ENCODE measurements at regions not wholly inside any gene's neighbourhood (a gene's known extent, or its start where the extent isn't known, plus 50 kb on each side); places are given as distances from the start of the nearest gene placed in this dataset.

DNA sequence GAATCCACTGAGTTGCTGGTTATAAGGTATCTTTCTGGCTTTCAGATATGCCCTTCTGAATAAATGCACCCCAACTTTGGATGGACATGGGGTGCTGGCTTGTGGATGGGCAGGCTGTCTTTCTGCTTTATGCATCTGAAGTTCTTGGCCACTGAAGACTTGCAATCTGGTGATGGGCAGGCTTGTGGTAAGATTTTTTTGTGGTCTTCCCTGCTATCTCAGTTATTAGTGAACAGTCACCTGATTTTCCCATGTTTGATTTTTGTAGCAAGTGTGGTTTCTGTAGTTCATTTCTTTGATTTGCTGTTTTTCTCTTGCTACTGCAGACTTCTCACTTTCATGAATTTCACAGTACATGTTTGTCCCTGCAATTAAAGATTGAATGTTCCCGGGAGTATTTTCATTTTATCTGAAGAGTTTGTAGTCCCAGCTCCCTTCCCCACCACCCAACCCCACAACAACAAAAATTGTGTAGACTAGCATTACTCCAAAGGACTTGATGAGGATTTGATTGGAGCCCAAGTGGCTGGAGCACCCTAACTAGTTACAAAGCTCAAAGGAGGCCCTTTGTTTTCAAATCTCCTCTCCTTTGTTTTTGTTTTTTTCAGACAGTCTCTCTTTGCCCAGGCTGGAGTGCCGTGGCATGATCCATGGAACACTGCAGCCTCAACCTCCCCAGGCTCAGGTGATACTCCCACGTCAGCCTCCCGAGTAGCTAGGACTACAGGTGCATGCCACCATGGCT is 63.6 kb upstream of the MGAT5 start:
- ChIA-PET POLR2A (no interaction called here), CTCF (interaction anchor here (2.4 kb wide), 1 partner anchor 16 kb away, joined by 7 read pairs; no protein-coding TSS in a partner anchor)
- H3K9me2 ChIP-seq, result no peaks in the 10 kb centered on the region
- no peaks in the 10 kb centered on the region for H3K36me3 ChIP-seq (replicated peaks in 1 of 2; ENCODE audit: control insufficient read depth in 1 of 2, insufficient read depth in 2 of 2, low read length in 1 of 2)
- no peak for TF ChIP-seq TCF12 (IDR thresholded peaks at IDR 0.05)
- no peak for TF ChIP-seq SIN3A (IDR thresholded peaks at IDR 0.05; ENCODE audit: borderline replicate concordance, low read depth, low read length)
- TF ChIP-seq, protein P1, sequence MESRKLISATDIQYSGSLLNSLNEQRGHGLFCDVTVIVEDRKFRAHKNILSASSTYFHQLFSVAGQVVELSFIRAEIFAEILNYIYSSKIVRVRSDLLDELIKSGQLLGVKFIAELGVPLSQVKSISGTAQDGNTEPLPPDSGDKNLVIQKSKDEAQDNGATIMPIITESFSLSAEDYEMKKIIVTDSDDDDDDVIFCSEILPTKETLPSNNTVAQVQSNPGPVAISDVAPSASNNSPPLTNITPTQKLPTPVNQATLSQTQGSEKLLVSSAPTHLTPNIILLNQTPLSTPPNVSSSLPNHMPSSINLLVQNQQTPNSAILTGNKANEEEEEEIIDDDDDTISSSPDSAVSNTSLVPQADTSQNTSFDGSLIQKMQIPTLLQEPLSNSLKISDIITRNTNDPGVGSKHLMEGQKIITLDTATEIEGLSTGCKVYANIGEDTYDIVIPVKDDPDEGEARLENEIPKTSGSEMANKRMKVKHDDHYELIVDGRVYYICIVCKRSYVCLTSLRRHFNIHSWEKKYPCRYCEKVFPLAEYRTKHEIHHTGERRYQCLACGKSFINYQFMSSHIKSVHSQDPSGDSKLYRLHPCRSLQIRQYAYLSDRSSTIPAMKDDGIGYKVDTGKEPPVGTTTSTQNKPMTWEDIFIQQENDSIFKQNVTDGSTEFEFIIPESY (IDR thresholded peaks at IDR 0.05; ENCODE audit: borderline replicate concordance, low read depth), result no peak
- TF ChIP-seq POLR2AphosphoS5 (IDR thresholded peaks at IDR 0.05; ENCODE audit: low read depth, low read length), result no peak
- no peak for TF ChIP-seq TEAD4 (IDR thresholded peaks at IDR 0.05; ENCODE audit: borderline replicate concordance, insufficient read depth)
- no peak for TF ChIP-seq NFIC (IDR thresholded peaks at IDR 0.05; ENCODE audit: borderline replicate concordance)
- no peak for TF ChIP-seq CHD2 (IDR thresholded peaks at IDR 0.05; ENCODE audit: low read length, partially characterized antibody)
- no peak for DNase-seq
- H3K9ac ChIP-seq, result no peak overlapping the region
- no peaks in the 10 kb centered on the region for H3F3A ChIP-seq (replicated peaks; ENCODE audit: insufficient read depth)
- 0 out of 2 replicates have a peak, but pooled peaks cover 2% of the 10 kb centered on the region for H4K20me1 ChIP-seq (ENCODE audit: insufficient read depth)
- peaks cover 0 to 2% of the 10 kb centered on the region in 2 experiments; a peak in 1 of 4 replicates for H3K4me1 ChIP-seq (ENCODE audit: control insufficient read depth in 1 of 2, insufficient read depth in 2 of 2, low read depth in 1 of 2, low read length in 1 of 2)
- 97% methylated on average over 4 of the region's 4 CpGs for WGBS (ENCODE audit: low lambda C conversion rate)
- H3K4me2 ChIP-seq, result no peak overlapping the region
- H3K4me3 ChIP-seq (ENCODE audit: low read depth in 2 of 2, low read length in 1 of 2), result no peak overlapping the region
- no peaks in the 10 kb centered on the region for H3K9me3 ChIP-seq
- H3K27me3 ChIP-seq (ENCODE audit: insufficient read depth), result no peaks in the 10 kb centered on the region
- H2AFZ ChIP-seq (ENCODE audit: low read depth), result no peak overlapping the region
- no peak overlapping the region for H3K27ac ChIP-seq (ENCODE audit: low read depth in 2 of 2, low read length in 1 of 2)
- peaks cover 2% of the 10 kb centered on the region; the same call in 1 of the 2 replicates for H3K79me2 ChIP-seq (ENCODE audit: insufficient read depth)

DNA sequence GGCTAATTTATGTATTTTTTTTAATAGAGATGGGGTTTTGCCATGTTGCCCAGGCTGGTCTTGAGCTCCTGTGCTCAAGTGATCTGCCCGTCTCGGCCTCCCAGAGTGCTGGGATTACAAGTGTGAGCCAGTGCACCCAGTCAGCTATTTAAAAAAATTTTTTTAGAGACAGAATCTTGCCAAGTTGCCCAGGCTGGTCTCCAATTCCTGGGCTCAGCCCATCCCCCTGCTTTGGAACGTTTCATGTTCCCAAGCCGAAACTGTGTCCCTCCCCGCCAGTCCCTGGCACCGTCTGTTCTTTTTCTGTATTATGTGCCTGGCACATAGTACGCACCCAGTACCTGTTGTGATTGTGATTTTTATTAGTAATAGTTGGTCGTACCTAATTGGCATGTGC is 63.1 kb upstream of the MGAT5 start:
- POLR2A ChIA-PET, result no interaction called here
- H3K9me3 ChIP-seq, result no peaks in the 10 kb centered on the region
- H3K79me2 ChIP-seq (ENCODE audit: insufficient read depth), result peaks cover 2% of the 10 kb centered on the region; the same call in 1 of the 2 replicates
- no peak overlapping the region for H3K9ac ChIP-seq
- no peak overlapping the region for H3K27ac ChIP-seq (ENCODE audit: low read depth in 2 of 2, low read length in 1 of 2)
- no peak overlapping the region for H2AFZ ChIP-seq (ENCODE audit: low read depth)
- CTCF ChIA-PET, result no interaction called here
- no peaks in the 10 kb centered on the region for H3K27me3 ChIP-seq (ENCODE audit: insufficient read depth)
- peaks cover 0 to 2% of the 10 kb centered on the region in 2 experiments; a peak in 1 of 4 replicates for H3K4me1 ChIP-seq (ENCODE audit: control insufficient read depth in 1 of 2, insufficient read depth in 2 of 2, low read depth in 1 of 2, low read length in 1 of 2)
- no peaks in the 10 kb centered on the region for H3F3A ChIP-seq (replicated peaks; ENCODE audit: insufficient read depth)
- no peak overlapping the region for H3K4me3 ChIP-seq (ENCODE audit: low read depth in 2 of 2, low read length in 1 of 2)
- no peak for DNase-seq
- TF ChIP-seq YY1 (IDR thresholded peaks at IDR 0.05; ENCODE audit: low read depth) (no peak), JUND (IDR thresholded peaks at IDR 0.05) (no peak), TAF1 (IDR thresholded peaks at IDR 0.05; ENCODE audit: borderline replicate concordance, low read depth, low read length) (no peak), RXRA (IDR thresholded peaks at IDR 0.05; ENCODE audit: borderline replicate concordance, low read depth) (no peak), USF2 (IDR thresholded peaks at IDR 0.05; ENCODE audit: borderline replicate concordance, low read depth, low read length) (no peak)
- 0 out of 2 replicates have a peak, but pooled peaks cover 2% of the 10 kb centered on the region for H4K20me1 ChIP-seq (ENCODE audit: insufficient read depth)
- no peaks in the 10 kb centered on the region for H3K36me3 ChIP-seq (replicated peaks in 1 of 2; ENCODE audit: control insufficient read depth in 1 of 2, insufficient read depth in 2 of 2, low read length in 1 of 2)
- 93% methylated on average over 8 of the region's 8 CpGs for WGBS (ENCODE audit: low lambda C conversion rate)
- H3K4me2 ChIP-seq, result no peak overlapping the region
- H3K9me2 ChIP-seq, result no peaks in the 10 kb centered on the region
